IMR-90 (cell line): ENCODE measurements at regions not wholly inside any gene's neighbourhood (a gene's known extent, or its start where the extent isn't known, plus 50 kb on each side); places are given as distances from the start of the nearest gene placed in this dataset.

Experiments used
- BHLHE40 ChIP-seq: fragments of 150-350 bp; IDR thresholded peaks from 2 replicates; pipeline ENCODE4 v1.6.1; 2016; ENCODE audit warnings: mild to moderate bottlenecking, low read depth, low read length
- MAFK ChIP-seq: IDR thresholded peaks from 2 replicates; pipeline ENCODE4 v1.6.1; 2012; ENCODE audit warnings: low read depth, low read length, improper control_type of control experiment
- MXI1 ChIP-seq: IDR thresholded peaks from 2 replicates; pipeline ENCODE4 v1.6.1; 2012; ENCODE audit warnings: low read depth, mild to moderate bottlenecking, low read length, moderate library complexity, borderline replicate concordance
- POLR2A ChIP-seq: IDR thresholded peaks from 2 replicates; pipeline ENCODE4 v1.6.1; 2012; ENCODE audit warnings: mild to moderate bottlenecking, low read depth, low read length
- RFX5 ChIP-seq: IDR thresholded peaks from 2 replicates; pipeline ENCODE4 v1.8.0; 2012; ENCODE audit warnings: low read depth, mild to moderate bottlenecking, low read length, moderate library complexity
- SMC3 ChIP-seq: fragments of 150-350 bp; IDR thresholded peaks from 2 replicates; pipeline ENCODE4 v1.6.1; 2016; ENCODE audit warnings: low read depth, mild to moderate bottlenecking, antibody characterized with exemption, low read length, moderate library complexity
- USF2 ChIP-seq: fragments of 150-350 bp; IDR thresholded peaks from 2 replicates; pipeline ENCODE4 v1.6.1; 2017; ENCODE audit warnings: mild to moderate bottlenecking, antibody characterized with exemption, low read length, low read depth
- TF ChIP-seq, protein P1 (sequence below): conservative IDR thresholded peaks from 2 replicates; pipeline ENCODE4 v1.5.1; 2012; ENCODE audit warnings: mild to moderate bottlenecking, low read depth, low read length, improper control_type of control experiment

GRCh38 chrX:79568309-79568708 lies 201.2 kb upstream of the ITM2A start:
- TF ChIP-seq, protein P1, sequence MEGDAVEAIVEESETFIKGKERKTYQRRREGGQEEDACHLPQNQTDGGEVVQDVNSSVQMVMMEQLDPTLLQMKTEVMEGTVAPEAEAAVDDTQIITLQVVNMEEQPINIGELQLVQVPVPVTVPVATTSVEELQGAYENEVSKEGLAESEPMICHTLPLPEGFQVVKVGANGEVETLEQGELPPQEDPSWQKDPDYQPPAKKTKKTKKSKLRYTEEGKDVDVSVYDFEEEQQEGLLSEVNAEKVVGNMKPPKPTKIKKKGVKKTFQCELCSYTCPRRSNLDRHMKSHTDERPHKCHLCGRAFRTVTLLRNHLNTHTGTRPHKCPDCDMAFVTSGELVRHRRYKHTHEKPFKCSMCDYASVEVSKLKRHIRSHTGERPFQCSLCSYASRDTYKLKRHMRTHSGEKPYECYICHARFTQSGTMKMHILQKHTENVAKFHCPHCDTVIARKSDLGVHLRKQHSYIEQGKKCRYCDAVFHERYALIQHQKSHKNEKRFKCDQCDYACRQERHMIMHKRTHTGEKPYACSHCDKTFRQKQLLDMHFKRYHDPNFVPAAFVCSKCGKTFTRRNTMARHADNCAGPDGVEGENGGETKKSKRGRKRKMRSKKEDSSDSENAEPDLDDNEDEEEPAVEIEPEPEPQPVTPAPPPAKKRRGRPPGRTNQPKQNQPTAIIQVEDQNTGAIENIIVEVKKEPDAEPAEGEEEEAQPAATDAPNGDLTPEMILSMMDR = no peak
- TF ChIP-seq BHLHE40 (no peak), RFX5 (no peak), POLR2A (no peak), MXI1 (no peak), USF2 (no peak), MAFK (no peak), SMC3 (no peak)
